ENCODE measurements at regions not wholly inside any gene's neighbourhood (a gene's known extent, or its start where the extent isn't known, plus 50 kb on each side); places are given as distances from the start of the nearest gene placed in this dataset.
A peak's percentile ranks its signal among the peaks of the same experiment; 100 is the strongest.

DNA sequence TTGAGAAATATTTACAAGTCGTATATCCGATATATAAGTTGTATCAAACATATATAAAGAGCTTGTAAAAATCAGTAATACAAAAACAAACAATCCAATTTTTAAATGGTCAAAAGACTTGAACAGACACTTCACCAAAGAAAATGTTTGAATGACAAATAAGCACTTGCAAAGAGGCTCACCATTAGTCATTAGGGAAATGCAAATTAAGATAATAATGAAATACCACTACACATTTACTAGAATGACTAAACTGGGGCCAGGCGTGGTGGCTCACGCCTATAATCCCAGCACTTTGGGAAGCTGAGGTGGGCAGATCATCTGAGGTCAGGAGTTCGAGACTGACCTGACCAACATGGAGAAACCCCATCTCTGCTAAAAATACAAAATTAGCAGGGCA lies 134.6 kb upstream of the HAND1 start:
- Histone ChIP-seq H3K9me3 (replicated peaks; ENCODE audit: control insufficient read depth, insufficient read depth, low read length) (no peaks in the 10 kb centered on the region), H3K9me1 (replicated peaks; ENCODE audit: control insufficient read depth, extremely low read depth, insufficient read depth, low read length) (no peaks in the 10 kb centered on the region), H3K36me3 (ENCODE audit: control insufficient read depth in 2 of 2, extremely low read depth in 1 of 2, insufficient read depth in 2 of 2, low read length in 2 of 2) (no peaks in the 10 kb centered on the region), H3K4me1 (ENCODE audit: control insufficient read depth, extremely low read depth, insufficient read depth, low read length) (peaks cover 4% of the 10 kb centered on the region), H3K27ac (ENCODE audit: insufficient read depth, low read depth, low read length) (no peak overlapping the region), H3K9ac (replicated peaks; ENCODE audit: extremely low read depth, insufficient read depth, low read length) (no peak overlapping the region), H3K27me3 (ENCODE audit: control insufficient read depth in 2 of 2, insufficient read depth in 2 of 2, low read length in 2 of 2) (peaks cover 23 to 34% of the 10 kb centered on the region in 2 experiments), H3K4me3 (replicated peaks in 1 of 3; ENCODE audit: insufficient read depth in 1 of 3, low read depth in 1 of 3, low read length in 3 of 3) (no peak overlapping the region), H3K79me2 (ENCODE audit: control insufficient read depth, insufficient read depth, low read length) (no peaks in the 10 kb centered on the region), H4K20me1 (replicated peaks; ENCODE audit: control insufficient read depth, extremely low read depth, insufficient read depth, low read length) (no peaks in the 10 kb centered on the region), H2AFZ (ENCODE audit: low read depth, low read length) (no peak overlapping the region), H3K4me2 (ENCODE audit: insufficient read depth, low read length) (no peak overlapping the region)
- CTCF ChIA-PET, result interaction anchor here (1.1 kb wide), 1 partner anchor 141 kb away, joined by 3 read pairs; no protein-coding TSS in a partner anchor
- intact Hi-C loops (cut with micrococcal nuclease), result no loop called here
- FAIRE-seq (no peak), DNase-seq (ENCODE audit: low read depth, low spot score) (no peak)
- BruUV-seq (replicated peaks), result no TSS peak
- dilution Hi-C loops (cut with MboI; ENCODE audit: extremely low pct_ligation_motif_present, low sequenced_read_pairs), result no loop called here
- POLR2A ChIA-PET, result no interaction called here
- TF ChIP-seq MYC (IDR thresholded peaks at IDR 0.05; ENCODE audit: low read depth, low read length) (no peak), POLR2AphosphoS5 (IDR thresholded peaks at IDR 0.05; ENCODE audit: insufficient read depth, low read depth, low read length) (no peak), JUN (IDR thresholded peaks at IDR 0.05; ENCODE audit: borderline replicate concordance, insufficient read depth, insufficient read length, low read depth) (no peak), GATA2 (IDR thresholded peaks at IDR 0.05; ENCODE audit: insufficient read depth, insufficient read length, low read depth, low read length) (no peak)
- TF ChIP-seq, protein P1, sequence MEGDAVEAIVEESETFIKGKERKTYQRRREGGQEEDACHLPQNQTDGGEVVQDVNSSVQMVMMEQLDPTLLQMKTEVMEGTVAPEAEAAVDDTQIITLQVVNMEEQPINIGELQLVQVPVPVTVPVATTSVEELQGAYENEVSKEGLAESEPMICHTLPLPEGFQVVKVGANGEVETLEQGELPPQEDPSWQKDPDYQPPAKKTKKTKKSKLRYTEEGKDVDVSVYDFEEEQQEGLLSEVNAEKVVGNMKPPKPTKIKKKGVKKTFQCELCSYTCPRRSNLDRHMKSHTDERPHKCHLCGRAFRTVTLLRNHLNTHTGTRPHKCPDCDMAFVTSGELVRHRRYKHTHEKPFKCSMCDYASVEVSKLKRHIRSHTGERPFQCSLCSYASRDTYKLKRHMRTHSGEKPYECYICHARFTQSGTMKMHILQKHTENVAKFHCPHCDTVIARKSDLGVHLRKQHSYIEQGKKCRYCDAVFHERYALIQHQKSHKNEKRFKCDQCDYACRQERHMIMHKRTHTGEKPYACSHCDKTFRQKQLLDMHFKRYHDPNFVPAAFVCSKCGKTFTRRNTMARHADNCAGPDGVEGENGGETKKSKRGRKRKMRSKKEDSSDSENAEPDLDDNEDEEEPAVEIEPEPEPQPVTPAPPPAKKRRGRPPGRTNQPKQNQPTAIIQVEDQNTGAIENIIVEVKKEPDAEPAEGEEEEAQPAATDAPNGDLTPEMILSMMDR (IDR thresholded peaks at IDR 0.05; ENCODE audit: extremely low read depth in 1 of 2, insufficient read depth in 1 of 2, low read depth in 1 of 2, low read length in 2 of 2), result no peak

DNA sequence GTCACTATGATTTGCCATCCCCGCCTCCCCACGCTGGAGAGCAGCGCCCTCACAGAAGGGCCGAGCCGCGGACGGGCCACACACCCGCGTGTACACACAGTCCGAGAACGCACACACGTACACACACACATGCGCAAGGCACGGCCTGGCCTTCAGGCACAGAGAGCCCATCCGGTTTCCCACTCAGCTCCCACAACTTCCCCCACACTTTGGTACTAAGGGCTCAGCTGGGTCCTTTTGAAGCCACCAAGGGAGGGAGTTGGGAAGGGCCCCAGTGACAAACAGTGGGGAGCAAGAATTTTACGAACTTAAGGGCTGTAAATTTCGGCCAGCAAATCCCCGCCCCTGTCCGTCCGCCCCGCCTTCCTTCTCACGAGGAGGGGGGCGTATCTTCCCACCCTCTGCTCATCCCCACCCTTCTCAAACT lies 133.3 kb upstream of the HAND1 start:
- CTCF ChIA-PET, result interaction anchor here (0.7 to 4.1 kb wide), 10 partner anchors 8 to 636 kb away, joined by 3 to 22 read pairs (median 5); no protein-coding TSS in a partner anchor
- dilution Hi-C loops (cut with MboI; ENCODE audit: extremely low pct_ligation_motif_present, low sequenced_read_pairs), result no loop called here

More for the DNA sequence above, 133.3 kb upstream of the HAND1 start:
- H3K79me2 ChIP-seq (ENCODE audit: control insufficient read depth, insufficient read depth, low read length), result no peaks in the 10 kb centered on the region
- H2AFZ ChIP-seq (ENCODE audit: low read depth, low read length), result peak overlapping the region; percentile 71
- H3K9me3 ChIP-seq (replicated peaks; ENCODE audit: control insufficient read depth, insufficient read depth, low read length), result no peaks in the 10 kb centered on the region
- no peaks in the 10 kb centered on the region for H3K9me1 ChIP-seq (replicated peaks; ENCODE audit: control insufficient read depth, extremely low read depth, insufficient read depth, low read length)
- BruUV-seq (replicated peaks), result no TSS peak
- peaks cover 23 to 34% of the 10 kb centered on the region in 2 experiments for H3K27me3 ChIP-seq (ENCODE audit: control insufficient read depth in 2 of 2, insufficient read depth in 2 of 2, low read length in 2 of 2)
- FAIRE-seq, result peak; percentile 38
- H4K20me1 ChIP-seq (replicated peaks; ENCODE audit: control insufficient read depth, extremely low read depth, insufficient read depth, low read length), result no peaks in the 10 kb centered on the region
- TF ChIP-seq JUN (IDR thresholded peaks at IDR 0.05; ENCODE audit: borderline replicate concordance, insufficient read depth, insufficient read length, low read depth) (no peak), POLR2AphosphoS5 (IDR thresholded peaks at IDR 0.05; ENCODE audit: insufficient read depth, low read depth, low read length) (no peak), MYC (IDR thresholded peaks at IDR 0.05; ENCODE audit: low read depth, low read length) (no peak), POLR2A (IDR thresholded peaks at IDR 0.05; ENCODE audit: low read depth, low read length) (no peak), GATA2 (IDR thresholded peaks at IDR 0.05; ENCODE audit: insufficient read depth, insufficient read length, low read depth, low read length) (no peak), FOS (IDR thresholded peaks at IDR 0.05; ENCODE audit: borderline replicate concordance, insufficient read depth, low read length) (no peak), EZH2 (IDR thresholded peaks at IDR 0.05; ENCODE audit: borderline replicate concordance, low read depth, low read length, severe bottlenecking) (no peak)
- TF ChIP-seq, protein P2, sequence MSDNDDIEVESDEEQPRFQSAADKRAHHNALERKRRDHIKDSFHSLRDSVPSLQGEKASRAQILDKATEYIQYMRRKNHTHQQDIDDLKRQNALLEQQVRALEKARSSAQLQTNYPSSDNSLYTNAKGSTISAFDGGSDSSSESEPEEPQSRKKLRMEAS (IDR thresholded peaks at IDR 0.05; ENCODE audit: insufficient read depth, insufficient read length), result no peak
- TF ChIP-seq, protein P1 (IDR thresholded peaks at IDR 0.05; ENCODE audit: extremely low read depth in 1 of 2, insufficient read depth in 1 of 2, low read depth in 1 of 2, low read length in 2 of 2), result no peak
- H3K27ac ChIP-seq (ENCODE audit: insufficient read depth, low read depth, low read length), result no peak overlapping the region
- DNase-seq (ENCODE audit: low read depth, low spot score), result peak; percentile 14
- peaks cover 4% of the 10 kb centered on the region for H3K4me1 ChIP-seq (ENCODE audit: control insufficient read depth, extremely low read depth, insufficient read depth, low read length)
- H3K9ac ChIP-seq (replicated peaks; ENCODE audit: extremely low read depth, insufficient read depth, low read length), result no peak overlapping the region
- H3K4me2 ChIP-seq (ENCODE audit: insufficient read depth, low read length), result peak overlapping the region; percentile 69
- peak overlapping the region in 2 of 3 experiments; percentile 14 to 33 for H3K4me3 ChIP-seq (replicated peaks in 1 of 3; ENCODE audit: insufficient read depth in 1 of 3, low read depth in 1 of 3, low read length in 3 of 3)
- no peaks in the 10 kb centered on the region for H3K36me3 ChIP-seq (ENCODE audit: control insufficient read depth in 2 of 2, extremely low read depth in 1 of 2, insufficient read depth in 2 of 2, low read length in 2 of 2)
- POLR2A ChIA-PET, result no interaction called here
- intact Hi-C loops (cut with micrococcal nuclease), result loop anchor here (2.0 kb wide), 1 partner anchor 637 kb away; no protein-coding TSS in a partner anchor

All from endothelial cell of umbilical vein (primary cell).